Activated B cell treated with CpG ODN at 0.5 μM for 24 hours (primary cell): ENCODE measurements at regions not wholly inside any gene's neighbourhood (a gene's known extent, or its start where the extent isn't known, plus 50 kb on each side); places are given as distances from the start of the nearest gene placed in this dataset.

Source experiments
- ATAC-seq: fragments of 200-7000 bp; cut with Tn5 transposase; one replicate; pipeline ENCODE4 v1.10.0; 2021; ENCODE audit warnings: low read depth, mild to moderate bottlenecking, moderate library complexity
- CTCF ChIA-PET: fragments of 350-600 bp; sonication (Branson Sonifier 250); formaldehyde crosslinking; loops from one replicate; lab custom pipeline; 2021; ENCODE audit warnings: antibody characterized with exemption; lab: Charles Lee
- POLR2A ChIA-PET: fragments of 350-600 bp; sonication (Branson Sonifier 250); formaldehyde crosslinking; loops from one replicate; lab custom pipeline; 2021; ENCODE audit warnings: antibody characterized with exemption; lab: Charles Lee
- DNase-seq: peaks from one replicate; pipeline ENCODE4 v3.0.0; 2022
- H3K27ac Mint-ChIP-seq: one replicate; pipeline ENCODE4 v1.8.0; 2020; ENCODE audit warnings: mixed read lengths
- H3K27me3 Mint-ChIP-seq: one replicate; pipeline ENCODE4 v1.8.0; 2021; ENCODE audit warnings: mixed read lengths
- H3K36me3 Mint-ChIP-seq: one replicate; pipeline ENCODE4 v1.8.0; 2021; ENCODE audit warnings: low read depth, mixed read lengths
- H3K4me1 Mint-ChIP-seq: one replicate; pipeline ENCODE4 v1.8.0; 2021; ENCODE audit warnings: mixed read lengths
- H3K4me3 Mint-ChIP-seq: one replicate; pipeline ENCODE4 v1.8.0; 2020; ENCODE audit warnings: mild to moderate bottlenecking, mixed read lengths
- H3K9me3 Mint-ChIP-seq: one replicate; pipeline ENCODE4 v1.8.0; 2020; ENCODE audit warnings: mixed read lengths
- intact Hi-C: fragments of 100-400 bp; cut with micrococcal nuclease; formaldehyde crosslinking; loops from one replicate; pipeline ENCODE4 v1.15.1; 2024
- TF ChIP-seq, protein P1 (sequence below): fragments of 200-600 bp; IDR thresholded peaks from one replicate; pipeline ENCODE4 v1.8.0; 2022; ENCODE audit warnings: antibody characterized with exemption, mild to moderate bottlenecking

DNA sequence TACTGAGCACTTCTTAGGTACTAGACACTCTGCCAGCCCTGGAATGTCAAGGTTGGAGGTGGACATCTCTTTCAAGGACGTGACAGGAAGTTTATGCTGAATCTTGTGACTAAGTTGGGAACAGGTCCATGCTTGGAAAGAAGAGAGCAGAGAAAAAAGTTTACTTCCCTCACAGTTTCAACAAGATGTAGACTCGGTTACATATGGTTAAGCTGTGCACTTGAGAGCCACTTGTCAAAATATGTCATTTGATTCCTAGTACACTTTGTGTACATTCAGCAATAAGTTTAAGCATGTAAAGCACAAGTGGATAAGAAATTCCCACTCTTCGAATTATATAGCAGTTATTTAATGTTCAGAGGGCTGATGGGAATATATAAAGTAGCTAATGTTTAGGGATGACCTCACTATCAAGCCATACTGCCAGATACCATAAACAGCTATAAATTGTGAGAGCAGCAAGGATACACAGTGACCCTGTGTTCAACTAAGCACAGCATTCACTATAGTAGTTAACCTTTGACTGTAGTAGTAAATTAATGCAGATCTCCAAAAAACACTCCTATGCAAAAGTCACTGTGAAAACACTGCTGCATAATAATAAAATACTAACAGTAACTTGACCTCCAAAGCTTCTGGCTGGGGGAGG is 1944.6 kb upstream of the WWC1 start:
- H3K4me3 Mint-ChIP-seq: no peak overlapping the region
- no peak for DNase-seq
- no peaks in the 10 kb centered on the region for H3K9me3 Mint-ChIP-seq
- TF ChIP-seq, protein P1, sequence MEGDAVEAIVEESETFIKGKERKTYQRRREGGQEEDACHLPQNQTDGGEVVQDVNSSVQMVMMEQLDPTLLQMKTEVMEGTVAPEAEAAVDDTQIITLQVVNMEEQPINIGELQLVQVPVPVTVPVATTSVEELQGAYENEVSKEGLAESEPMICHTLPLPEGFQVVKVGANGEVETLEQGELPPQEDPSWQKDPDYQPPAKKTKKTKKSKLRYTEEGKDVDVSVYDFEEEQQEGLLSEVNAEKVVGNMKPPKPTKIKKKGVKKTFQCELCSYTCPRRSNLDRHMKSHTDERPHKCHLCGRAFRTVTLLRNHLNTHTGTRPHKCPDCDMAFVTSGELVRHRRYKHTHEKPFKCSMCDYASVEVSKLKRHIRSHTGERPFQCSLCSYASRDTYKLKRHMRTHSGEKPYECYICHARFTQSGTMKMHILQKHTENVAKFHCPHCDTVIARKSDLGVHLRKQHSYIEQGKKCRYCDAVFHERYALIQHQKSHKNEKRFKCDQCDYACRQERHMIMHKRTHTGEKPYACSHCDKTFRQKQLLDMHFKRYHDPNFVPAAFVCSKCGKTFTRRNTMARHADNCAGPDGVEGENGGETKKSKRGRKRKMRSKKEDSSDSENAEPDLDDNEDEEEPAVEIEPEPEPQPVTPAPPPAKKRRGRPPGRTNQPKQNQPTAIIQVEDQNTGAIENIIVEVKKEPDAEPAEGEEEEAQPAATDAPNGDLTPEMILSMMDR: no peak
- H3K36me3 Mint-ChIP-seq: no peaks in the 10 kb centered on the region
- POLR2A ChIA-PET: no interaction called here
- CTCF ChIA-PET: no interaction called here
- H3K27ac Mint-ChIP-seq: no peak overlapping the region
- no peaks in the 10 kb centered on the region for H3K27me3 Mint-ChIP-seq
- intact Hi-C loops: no loop called here
- no peaks in the 10 kb centered on the region for H3K4me1 Mint-ChIP-seq
- no peak for ATAC-seq

DNA sequence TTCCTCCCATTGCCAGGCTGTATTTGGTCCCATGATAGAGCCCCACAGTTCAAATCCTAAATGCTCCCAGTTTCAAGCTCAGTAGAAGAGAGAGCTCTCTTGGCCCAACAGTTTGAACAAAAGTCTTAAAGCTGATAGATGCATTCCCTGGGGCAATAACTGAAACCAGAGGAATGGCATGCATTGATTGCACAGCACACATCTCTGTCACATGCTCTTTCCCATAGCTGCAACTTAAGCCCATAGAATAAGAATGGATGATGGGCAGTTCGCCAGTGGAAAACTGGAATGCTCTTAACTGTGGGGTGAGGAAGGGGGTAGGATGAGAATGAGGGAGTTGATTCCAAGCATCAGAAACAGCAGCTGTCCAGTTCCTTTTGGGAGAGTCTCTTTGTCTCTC is 1942.4 kb upstream of the WWC1 start:
- no peak overlapping the region for H3K27ac Mint-ChIP-seq
- CTCF ChIA-PET: no interaction called here
- no peak for ATAC-seq
- H3K36me3 Mint-ChIP-seq: no peaks in the 10 kb centered on the region
- peaks cover 2% of the 10 kb centered on the region for H3K9me3 Mint-ChIP-seq
- intact Hi-C loops: no loop called here
- no peak overlapping the region for H3K4me3 Mint-ChIP-seq
- no peaks in the 10 kb centered on the region for H3K4me1 Mint-ChIP-seq
- H3K27me3 Mint-ChIP-seq: no peaks in the 10 kb centered on the region
- POLR2A ChIA-PET: no interaction called here
- TF ChIP-seq, protein P1: no peak
- no peak for DNase-seq

- TF ChIP-seq, protein P1: no peak
- Mint-ChIP-seq H3K27ac (no peak overlapping the region), H3K27me3 (no peaks in the 10 kb centered on the region), H3K4me1 (no peaks in the 10 kb centered on the region), H3K9me3 (peaks cover 7% of the 10 kb centered on the region), H3K4me3 (no peak overlapping the region), H3K36me3 (no peaks in the 10 kb centered on the region)
- intact Hi-C loops: no loop called here
- CTCF ChIA-PET: no interaction called here
- POLR2A ChIA-PET: no interaction called here
- DNase-seq (no peak), ATAC-seq (no peak)
Observed at GRCh38 chr5:166353580-166353979, 1937.9 kb upstream of the WWC1 start.

DNA sequence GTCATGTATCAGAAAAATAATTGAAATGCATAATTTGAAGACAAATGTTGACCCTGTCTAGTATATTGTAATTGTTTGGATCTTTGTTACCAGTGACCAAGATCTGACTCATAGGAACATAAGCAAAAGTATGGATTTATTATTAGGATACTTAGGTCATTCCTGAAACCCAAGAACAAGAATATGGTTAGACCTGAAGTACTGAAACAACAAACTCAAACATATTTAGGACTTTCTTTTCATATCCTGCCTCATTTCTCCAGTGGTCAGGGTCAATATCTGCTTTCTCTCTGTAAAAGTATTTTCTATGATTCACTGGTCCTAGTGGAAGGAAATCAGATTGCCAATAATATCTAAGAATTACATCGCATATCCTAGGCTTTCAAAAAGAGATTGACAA is 1937.1 kb upstream of the WWC1 start:
- no peaks in the 10 kb centered on the region for H3K36me3 Mint-ChIP-seq
- no peak overlapping the region for H3K27ac Mint-ChIP-seq
- TF ChIP-seq, protein P1: no peak
- H3K4me1 Mint-ChIP-seq: no peaks in the 10 kb centered on the region
- H3K4me3 Mint-ChIP-seq: no peak overlapping the region
- CTCF ChIA-PET: no interaction called here
- intact Hi-C loops: no loop called here
- DNase-seq (no peak), ATAC-seq (no peak)
- H3K9me3 Mint-ChIP-seq: peaks cover 7% of the 10 kb centered on the region
- POLR2A ChIA-PET: no interaction called here
- no peaks in the 10 kb centered on the region for H3K27me3 Mint-ChIP-seq

DNA sequence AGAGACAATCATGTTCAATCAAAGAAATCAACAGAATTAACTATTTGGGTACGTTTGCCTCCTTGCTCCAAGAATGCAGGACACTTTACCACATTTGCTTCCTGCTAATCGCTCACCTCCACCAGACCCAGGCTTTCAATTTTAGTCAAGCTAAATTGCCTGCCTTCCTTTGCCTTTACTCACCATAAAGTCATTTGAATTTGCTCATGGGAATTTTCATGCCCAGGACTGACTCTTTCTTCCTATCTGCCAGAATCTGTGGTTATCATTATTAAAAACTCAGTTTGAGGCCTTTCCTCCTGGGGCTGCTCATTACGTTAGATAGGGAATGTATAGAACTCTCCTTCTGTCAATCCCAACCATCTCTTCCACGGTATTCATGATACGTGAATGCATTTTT is 1935.3 kb upstream of the WWC1 start:
- DNase-seq (no peak), ATAC-seq (no peak)
- Mint-ChIP-seq H3K4me3 (no peak overlapping the region), H3K9me3 (peaks cover 7% of the 10 kb centered on the region), H3K36me3 (no peaks in the 10 kb centered on the region), H3K27ac (no peak overlapping the region), H3K4me1 (no peaks in the 10 kb centered on the region), H3K27me3 (no peaks in the 10 kb centered on the region)
- POLR2A ChIA-PET: no interaction called here
- intact Hi-C loops: no loop called here
- TF ChIP-seq, protein P1: no peak
- CTCF ChIA-PET: no interaction called here
